Esophagus muscularis mucosa (tissue), 3 donors: ENCODE measurements at regions not wholly inside any gene's neighbourhood (a gene's known extent, or its start where the extent isn't known, plus 50 kb on each side); places are given as distances from the start of the nearest gene placed in this dataset.
"Not testable (repeated sequence)": the region's sequence is repeated elsewhere in the genome, so short reads cannot be mapped to it uniquely, and the experiment has no call there.

ENCODE experiments used
- POLR2A ChIP-seq: fragments of 450-650 bp; IDR thresholded peaks from one replicate; pipeline ENCODE4 v1.6.1; 2017; ENCODE audit warnings: antibody characterized with exemption, moderate library complexity, mild to moderate bottlenecking, low read depth
- POLR2AphosphoS5 ChIP-seq, 2 donors: sonication (generic); formaldehyde crosslinking; IDR thresholded peaks; one replicate each; pipeline ENCODE4 v1.6.1; 2017; ENCODE audit warnings: antibody characterized with exemption in 2 of 2
- TF ChIP-seq, protein P1 (sequence below), 3 experiments: fragments of 200-600 bp in 2 of 3; fragments of 450-650 bp in 1 of 3; sonication (generic) in 2 of 3; IDR thresholded peaks; one replicate each; pipeline ENCODE4 v1.5.1; 2017 to 2019; ENCODE audit warnings: antibody characterized with exemption in 3 of 3, mild to moderate bottlenecking in 2 of 3, moderate library complexity in 1 of 3

GRCh38 chr17:65301882-65302281, 164.7 kb downstream of the RGS9 start:
- TF ChIP-seq, protein P1, sequence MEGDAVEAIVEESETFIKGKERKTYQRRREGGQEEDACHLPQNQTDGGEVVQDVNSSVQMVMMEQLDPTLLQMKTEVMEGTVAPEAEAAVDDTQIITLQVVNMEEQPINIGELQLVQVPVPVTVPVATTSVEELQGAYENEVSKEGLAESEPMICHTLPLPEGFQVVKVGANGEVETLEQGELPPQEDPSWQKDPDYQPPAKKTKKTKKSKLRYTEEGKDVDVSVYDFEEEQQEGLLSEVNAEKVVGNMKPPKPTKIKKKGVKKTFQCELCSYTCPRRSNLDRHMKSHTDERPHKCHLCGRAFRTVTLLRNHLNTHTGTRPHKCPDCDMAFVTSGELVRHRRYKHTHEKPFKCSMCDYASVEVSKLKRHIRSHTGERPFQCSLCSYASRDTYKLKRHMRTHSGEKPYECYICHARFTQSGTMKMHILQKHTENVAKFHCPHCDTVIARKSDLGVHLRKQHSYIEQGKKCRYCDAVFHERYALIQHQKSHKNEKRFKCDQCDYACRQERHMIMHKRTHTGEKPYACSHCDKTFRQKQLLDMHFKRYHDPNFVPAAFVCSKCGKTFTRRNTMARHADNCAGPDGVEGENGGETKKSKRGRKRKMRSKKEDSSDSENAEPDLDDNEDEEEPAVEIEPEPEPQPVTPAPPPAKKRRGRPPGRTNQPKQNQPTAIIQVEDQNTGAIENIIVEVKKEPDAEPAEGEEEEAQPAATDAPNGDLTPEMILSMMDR (IDR thresholded peaks at IDR 0.05): not testable (repeated sequence)
- TF ChIP-seq POLR2AphosphoS5 (IDR thresholded peaks at IDR 0.05); POLR2A: not testable (repeated sequence)
